Hepatocyte (in vitro differentiated cells): ENCODE measurements at regions not wholly inside any gene's neighbourhood (a gene's known extent, or its start where the extent isn't known, plus 50 kb on each side); places are given as distances from the start of the nearest gene placed in this dataset.

Experiments used
- CTCF ChIP-seq: fragments of 200-600 bp; sonication (generic); IDR thresholded peaks from 2 replicates; pipeline ENCODE4 v1.5.1; 2016; ENCODE audit warnings: antibody characterized with exemption, mild to moderate bottlenecking; ENCODE audit not compliant: poor library complexity
- EZH2 ChIP-seq: fragments of 200-600 bp; sonication (generic); IDR thresholded peaks from 2 replicates; pipeline ENCODE4 v1.6.1; 2016; ENCODE audit warnings: antibody characterized with exemption, mild to moderate bottlenecking, borderline replicate concordance
- EZH2phosphoT487 ChIP-seq: fragments of 200-600 bp; sonication (generic); IDR thresholded peaks from one replicate; pipeline ENCODE4 v1.6.1; 2018; ENCODE audit warnings: antibody characterized with exemption, mild to moderate bottlenecking, low read depth, moderate library complexity; ENCODE audit not compliant: unreplicated experiment, severe bottlenecking

- no peak for TF ChIP-seq CTCF
- TF ChIP-seq EZH2, result no peak
- TF ChIP-seq EZH2phosphoT487, result no peak
Observed at GRCh38 chr20:11588875-11589274, 328.8 kb upstream of the BTBD3 start.
